Astrocyte (in vitro differentiated cells and primary cell): ENCODE measurements at regions not wholly inside any gene's neighbourhood (a gene's known extent, or its start where the extent isn't known, plus 50 kb on each side); places are given as distances from the start of the nearest gene placed in this dataset.

Experiments used
- DNase-seq: peaks from one replicate; pipeline ENCODE4 v3.0.0-alpha.2; 2010; ENCODE audit warnings: low read depth
- FAIRE-seq: peaks from 2 replicates; lab custom pipeline; 2011; peaks lifted over from hg19 to GRCh38; lab: Jason Lieb, UNC
- H2AFZ ChIP-seq: 2 replicates; pipeline ENCODE4 v1.6.0; 2012; ENCODE audit warnings: low read depth, low read length, inconsistent platforms
- H3K27ac ChIP-seq: 2 replicates; pipeline ENCODE4 v1.5.1; 2011; ENCODE audit warnings: low read depth, low read length, inconsistent platforms
- H3K27me3 ChIP-seq: 2 replicates; pipeline ENCODE4 v1.6.0; 2011; ENCODE audit warnings: low read length, inconsistent platforms; ENCODE audit not compliant: insufficient read depth
- H3K36me3 ChIP-seq: 2 replicates; pipeline ENCODE4 v1.5.1; 2011; ENCODE audit warnings: low read length, inconsistent platforms; ENCODE audit not compliant: insufficient read depth
- H3K4me1 ChIP-seq: 2 replicates; pipeline ENCODE4 v1.5.1; 2011; ENCODE audit warnings: low read length, inconsistent platforms; ENCODE audit not compliant: insufficient read depth
- H3K4me2 ChIP-seq: 2 replicates; pipeline ENCODE4 v1.6.0; 2012; ENCODE audit warnings: low read length, inconsistent platforms
- H3K4me3 ChIP-seq: 2 replicates; pipeline ENCODE4 v1.5.1; 2011; ENCODE audit warnings: low read depth, mild to moderate bottlenecking, low read length, inconsistent platforms; ENCODE audit not compliant: insufficient read depth
- H3K79me2 ChIP-seq: 2 replicates; pipeline ENCODE4 v1.6.0; 2012; ENCODE audit warnings: mild to moderate bottlenecking, low read length, inconsistent platforms; ENCODE audit not compliant: insufficient read depth
- H3K9ac ChIP-seq: 2 replicates; pipeline ENCODE4 v1.6.0; 2012; ENCODE audit warnings: mild to moderate bottlenecking, low read length, inconsistent platforms
- H3K9me3 ChIP-seq: 2 replicates; pipeline ENCODE4 v1.5.1; 2012; ENCODE audit warnings: low read depth, mild to moderate bottlenecking, low read length, inconsistent platforms; ENCODE audit not compliant: insufficient read depth
- H4K20me1 ChIP-seq: 2 replicates; pipeline ENCODE4 v1.6.0; 2012; ENCODE audit warnings: low read length, inconsistent platforms; ENCODE audit not compliant: insufficient read depth
- H3K27ac Mint-ChIP-seq: one replicate; pipeline ENCODE4 v1.8.0; 2021; ENCODE audit warnings: mild to moderate bottlenecking, mixed read lengths; ENCODE audit not compliant: unreplicated experiment
- H3K27me3 Mint-ChIP-seq: one replicate; pipeline ENCODE4 v1.8.0; 2021; ENCODE audit warnings: low read depth, mixed read lengths; ENCODE audit not compliant: unreplicated experiment
- H3K36me3 Mint-ChIP-seq: one replicate; pipeline ENCODE4 v1.8.0; 2021; ENCODE audit warnings: low read depth, mixed read lengths; ENCODE audit not compliant: unreplicated experiment
- H3K4me1 Mint-ChIP-seq: one replicate; pipeline ENCODE4 v1.8.0; 2021; ENCODE audit warnings: low read depth, mixed read lengths; ENCODE audit not compliant: unreplicated experiment
- H3K4me3 Mint-ChIP-seq: one replicate; pipeline ENCODE4 v1.8.0; 2021; ENCODE audit warnings: mild to moderate bottlenecking, moderate library complexity, mixed read lengths; ENCODE audit not compliant: unreplicated experiment
- H3K9me3 Mint-ChIP-seq: one replicate; pipeline ENCODE4 v1.8.0; 2021; ENCODE audit warnings: mild to moderate bottlenecking, mixed read lengths; ENCODE audit not compliant: unreplicated experiment
- CTCF ChIP-seq: IDR thresholded peaks from 2 replicates; pipeline ENCODE4 v1.5.1; 2011; ENCODE audit warnings: low read depth, mild to moderate bottlenecking, inconsistent platforms, low read length, moderate library complexity; ENCODE audit not compliant: insufficient read depth
- EZH2 ChIP-seq: IDR thresholded peaks from 2 replicates; pipeline ENCODE4 v1.6.1; 2012; ENCODE audit warnings: mild to moderate bottlenecking, low read length, inconsistent platforms; ENCODE audit not compliant: insufficient read depth

- no peak for FAIRE-seq
- H3K9ac ChIP-seq = no peak overlapping the region
- no peaks in the 10 kb centered on the region for H3K9me3 ChIP-seq
- no peak for TF ChIP-seq CTCF
- TF ChIP-seq EZH2 = no peak
- no peak overlapping the region for H3K4me3 ChIP-seq
- Mint-ChIP-seq H3K4me1 (peaks cover 2% of the 10 kb centered on the region), H3K9me3 (no peaks in the 10 kb centered on the region), H3K4me3 (no peak overlapping the region), H3K27me3 (no peaks in the 10 kb centered on the region), H3K36me3 (peaks cover 27% of the 10 kb centered on the region), H3K27ac (no peak overlapping the region)
- no peaks in the 10 kb centered on the region for H4K20me1 ChIP-seq
- no peak overlapping the region for H2AFZ ChIP-seq
- no peaks in the 10 kb centered on the region for H3K79me2 ChIP-seq
- H3K4me1 ChIP-seq = no peaks in the 10 kb centered on the region
- no peak overlapping the region for H3K4me2 ChIP-seq
- DNase-seq = no peak
- no peaks in the 10 kb centered on the region for H3K27me3 ChIP-seq
- peaks cover 42% of the 10 kb centered on the region for H3K36me3 ChIP-seq
- H3K27ac ChIP-seq = no peak overlapping the region
These were observed 84.1 kb downstream of the DNAAF9 start for GRCh38 chr20:3323398-3323797.

- Histone ChIP-seq H2AFZ (no peak overlapping the region), H3K27me3 (no peaks in the 10 kb centered on the region), H3K36me3 (peaks cover 21% of the 10 kb centered on the region), H3K4me3 (no peak overlapping the region), H3K79me2 (no peaks in the 10 kb centered on the region), H3K4me1 (peaks cover 19% of the 10 kb centered on the region), H3K9me3 (no peaks in the 10 kb centered on the region), H3K27ac (no peak overlapping the region), H3K9ac (no peak overlapping the region), H4K20me1 (no peaks in the 10 kb centered on the region), H3K4me2 (no peak overlapping the region)
- Mint-ChIP-seq H3K9me3 (no peaks in the 10 kb centered on the region), H3K27me3 (no peaks in the 10 kb centered on the region), H3K4me1 (peaks cover 20% of the 10 kb centered on the region), H3K27ac (no peak overlapping the region), H3K4me3 (no peak overlapping the region), H3K36me3 (peaks cover 33% of the 10 kb centered on the region)
- DNase-seq (peak; percentile 4), FAIRE-seq (no peak)
- TF ChIP-seq CTCF (no peak), EZH2 (no peak)
These were observed 79.4 kb upstream of the SLC4A11 start for GRCh38 chr20:3318226-3318884.

GRCh38 chr20:3316136-3316535 lies 77.1 kb upstream of the SLC4A11 start:
- Histone ChIP-seq H2AFZ (no peak overlapping the region), H4K20me1 (peaks cover 4% of the 10 kb centered on the region), H3K4me1 (peaks cover 23% of the 10 kb centered on the region), H3K27ac (no peak overlapping the region), H3K79me2 (no peaks in the 10 kb centered on the region), H3K36me3 (peaks cover 15% of the 10 kb centered on the region), H3K27me3 (no peaks in the 10 kb centered on the region), H3K9me3 (no peaks in the 10 kb centered on the region), H3K4me3 (no peak overlapping the region), H3K4me2 (no peak overlapping the region), H3K9ac (no peak overlapping the region)
- H3K4me1 Mint-ChIP-seq = peaks cover 31% of the 10 kb centered on the region
- FAIRE-seq (no peak), DNase-seq (no peak)
- H3K27ac Mint-ChIP-seq = no peak overlapping the region
- no peaks in the 10 kb centered on the region for H3K27me3 Mint-ChIP-seq
- H3K36me3 Mint-ChIP-seq = peaks cover 39% of the 10 kb centered on the region
- no peak overlapping the region for H3K4me3 Mint-ChIP-seq
- TF ChIP-seq CTCF (no peak), EZH2 (no peak)
- no peaks in the 10 kb centered on the region for H3K9me3 Mint-ChIP-seq
